Pancreas (tissue), 10 donors: ENCODE measurements at regions not wholly inside any gene's neighbourhood (a gene's known extent, or its start where the extent isn't known, plus 50 kb on each side); places are given as distances from the start of the nearest gene placed in this dataset.
"Not testable (repeated sequence)": the region's sequence is repeated elsewhere in the genome, so short reads cannot be mapped to it uniquely, and the experiment has no call there.

Experiments
- ATAC-seq, 4 donors: fragments of 200-7000 bp; cut with Tn5 transposase; one replicate each; pipeline versions ENCODE4 v1.8.0 to v1.9.1; 2020; ENCODE audit warnings: mild to moderate bottlenecking in 4 of 4, moderate library complexity in 4 of 4
- DNase-seq, 6 donors: peaks; one replicate each; pipeline ENCODE4 v3.0.0-alpha.2; 2020
- FAIRE-seq: peaks from 2 replicates; lab custom pipeline; 2012; peaks lifted over from hg19 to GRCh38; lab: Jason Lieb, UNC
- H3K27ac ChIP-seq, 4 donors: fragments of 200-600 bp; sonication (generic); 1 replicate in 3 of 4; 2 replicates in 1 of 4; pipeline versions ENCODE4 v1.5.0 to v1.8.0; 2020
- H3K27me3 ChIP-seq, 4 donors: fragments of 200-600 bp; one replicate each; pipeline ENCODE4 v1.8.0; 2021
- H3K36me3 ChIP-seq, 3 donors: fragments of 200-600 bp; sonication (generic) in 1 of 3; one replicate each; pipeline versions ENCODE4 v1.5.0 to v1.8.0; 2020 to 2021
- H3K4me1 ChIP-seq, 3 donors: fragments of 200-600 bp; one replicate each; pipeline ENCODE4 v1.8.0; 2021
- H3K4me3 ChIP-seq, 4 donors: fragments of 200-600 bp; sonication (generic) in 2 of 4; one replicate each; pipeline versions ENCODE4 v1.5.0 to v1.8.0; 2020 to 2021
- H3K9me3 ChIP-seq, 4 donors: fragments of 200-600 bp; one replicate each; pipeline ENCODE4 v1.8.0; 2021
- WGBS, 2 donors: extraction: QIAGEN DNeasy Blood & Tissue Kit; methylation state at CpG; one replicate each; pipeline ENCODE4 v1.1.7; 2013; 5-methylcytosine and 5-hydroxymethylcytosine counted together
- intact Hi-C, 3 donors: fragments of 100-400 bp; cut with DNase I; formaldehyde crosslinking; loops; one replicate each; pipeline versions ENCODE4 v1.11.1 to v1.14.2; 2022
- TF ChIP-seq, protein P1 (sequence below), 4 donors: fragments of 200-600 bp; sonication (generic) in 3 of 4; IDR thresholded peaks; one replicate each; pipeline versions ENCODE4 v1.5.0 to v1.8.0; 2021; ENCODE audit warnings: antibody characterized with exemption in 4 of 4
- donor health status: healthy with polysubstance abuse.
- donor health status: DM: no; HTN: no; CAD: no; lungs with moderate emphysema.
- donor health status: DM: no; HTN: no; CAD: no.
- donor health status: control.
- donor health status: control.
- donor health status: Bipolar disorder and iron deficiency.
- donor health status: DM: yes; HTN: yes; CAD: no.
- donor health status: DM: no; HTN: no; CAD: no.
- donor health status: DM: no; HTN: no; CAD: no.
- donor health status: DM: yes; HTN: yes; CAD: no.

DNA sequence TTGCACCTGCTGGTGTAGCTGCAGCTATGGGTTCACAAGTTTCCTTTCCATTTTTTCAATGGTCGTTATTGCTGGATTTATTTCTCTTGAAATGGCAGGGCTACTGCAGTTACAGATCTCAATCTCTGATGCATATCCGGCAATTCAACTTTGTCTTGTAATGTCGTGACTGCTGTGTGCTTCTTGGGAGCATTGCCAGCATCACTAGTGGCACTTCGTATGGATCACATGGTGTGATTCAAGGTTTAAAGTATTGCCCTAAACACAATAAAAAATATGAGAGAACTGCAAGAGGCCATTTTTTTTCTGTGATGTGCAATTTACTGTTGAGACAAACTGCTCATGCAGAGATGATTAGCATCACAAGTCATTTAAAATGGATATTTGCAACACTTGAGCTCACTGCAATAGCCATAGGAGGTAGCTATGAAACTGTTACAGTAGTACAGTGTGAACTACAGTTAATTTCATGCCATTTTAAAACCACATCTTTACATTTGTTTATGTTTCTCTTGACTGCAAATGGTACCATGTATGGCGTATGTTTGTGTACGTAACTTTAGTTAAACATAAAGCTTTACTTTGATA is 217.4 kb upstream of the PDE3A start:
- no peaks in the 10 kb centered on the region for H3K4me1 ChIP-seq
- intact Hi-C loops, result no loop called here
- no peak overlapping the region for H3K4me3 ChIP-seq
- H3K9me3 ChIP-seq, result no peaks in the 10 kb centered on the region
- ATAC-seq, result no peak
- H3K27ac ChIP-seq, result no peak overlapping the region
- DNase-seq, result no peak
- WGBS, 2 donors, result 76 to 82% methylated on average over 6 of the region's 6 CpGs
- no peaks in the 10 kb centered on the region for H3K36me3 ChIP-seq
- FAIRE-seq, result no peak
- TF ChIP-seq, protein P1, sequence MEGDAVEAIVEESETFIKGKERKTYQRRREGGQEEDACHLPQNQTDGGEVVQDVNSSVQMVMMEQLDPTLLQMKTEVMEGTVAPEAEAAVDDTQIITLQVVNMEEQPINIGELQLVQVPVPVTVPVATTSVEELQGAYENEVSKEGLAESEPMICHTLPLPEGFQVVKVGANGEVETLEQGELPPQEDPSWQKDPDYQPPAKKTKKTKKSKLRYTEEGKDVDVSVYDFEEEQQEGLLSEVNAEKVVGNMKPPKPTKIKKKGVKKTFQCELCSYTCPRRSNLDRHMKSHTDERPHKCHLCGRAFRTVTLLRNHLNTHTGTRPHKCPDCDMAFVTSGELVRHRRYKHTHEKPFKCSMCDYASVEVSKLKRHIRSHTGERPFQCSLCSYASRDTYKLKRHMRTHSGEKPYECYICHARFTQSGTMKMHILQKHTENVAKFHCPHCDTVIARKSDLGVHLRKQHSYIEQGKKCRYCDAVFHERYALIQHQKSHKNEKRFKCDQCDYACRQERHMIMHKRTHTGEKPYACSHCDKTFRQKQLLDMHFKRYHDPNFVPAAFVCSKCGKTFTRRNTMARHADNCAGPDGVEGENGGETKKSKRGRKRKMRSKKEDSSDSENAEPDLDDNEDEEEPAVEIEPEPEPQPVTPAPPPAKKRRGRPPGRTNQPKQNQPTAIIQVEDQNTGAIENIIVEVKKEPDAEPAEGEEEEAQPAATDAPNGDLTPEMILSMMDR (IDR thresholded peaks at IDR 0.05), result no peak
- no peaks in the 10 kb centered on the region for H3K27me3 ChIP-seq

DNA sequence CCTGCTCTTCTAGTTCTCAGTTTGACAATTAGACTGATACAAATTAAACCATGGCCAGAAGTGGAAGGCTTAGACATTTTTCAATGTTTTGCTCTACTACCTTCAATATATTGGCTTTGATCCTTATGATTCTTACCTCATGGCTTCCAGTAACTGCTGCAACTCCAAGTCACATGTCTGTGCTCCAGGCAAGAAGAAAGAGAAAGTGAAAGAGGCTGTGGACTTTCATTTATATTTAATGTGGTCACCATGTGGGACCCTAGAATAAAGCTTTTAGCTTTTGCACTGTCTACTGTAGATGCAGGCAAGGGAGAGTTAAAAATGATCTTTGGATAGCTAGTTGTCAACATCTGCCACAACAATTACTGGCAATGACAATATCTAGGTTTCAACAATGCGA is 214.3 kb upstream of the PDE3A start:
- FAIRE-seq (no peak), DNase-seq (no peak), ATAC-seq (peak in 2 of 4 donors; percentile 52)
- TF ChIP-seq, protein P1 (IDR thresholded peaks at IDR 0.05), result no peak
- H3K27me3 ChIP-seq, result no peaks in the 10 kb centered on the region
- no peaks in the 10 kb centered on the region for H3K4me1 ChIP-seq
- intact Hi-C loops, result no loop called here
- H3K27ac ChIP-seq, result no peak overlapping the region
- 70 to 84% methylated on average over 1 of the region's 1 CpG for WGBS, 2 donors
- H3K4me3 ChIP-seq, result no peak overlapping the region
- no peaks in the 10 kb centered on the region for H3K9me3 ChIP-seq
- no peaks in the 10 kb centered on the region for H3K36me3 ChIP-seq

DNA sequence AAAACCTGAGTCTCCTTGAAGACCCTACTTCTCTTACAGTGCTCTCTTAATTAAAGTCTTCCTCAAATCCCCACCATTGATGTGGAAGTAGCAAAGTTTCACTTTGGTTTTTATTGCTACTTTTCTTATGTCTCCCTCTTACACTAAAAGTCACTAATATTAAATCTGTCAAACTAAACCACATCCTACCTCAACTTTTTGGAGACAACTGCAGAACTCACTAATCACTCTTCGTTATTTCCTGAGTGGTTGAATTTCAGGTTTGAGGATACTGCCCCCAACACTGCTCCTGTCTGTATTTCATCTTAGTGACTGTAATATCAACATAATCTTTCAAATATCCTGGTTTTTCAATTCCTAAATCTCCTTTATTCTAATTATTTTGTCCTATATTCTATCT is 213.0 kb upstream of the PDE3A start:
- TF ChIP-seq, protein P1 (IDR thresholded peaks at IDR 0.05), result no peak
- FAIRE-seq (no peak), ATAC-seq (no peak), DNase-seq (no peak)
- 67 to 70% methylated on average over 1 of the region's 1 CpG for WGBS, 2 donors
- H3K27ac ChIP-seq, result no peak overlapping the region
- intact Hi-C loops, result no loop called here
- H3K9me3 ChIP-seq, result no peaks in the 10 kb centered on the region
- no peaks in the 10 kb centered on the region for H3K27me3 ChIP-seq
- H3K36me3 ChIP-seq, result no peaks in the 10 kb centered on the region
- H3K4me1 ChIP-seq, result no peaks in the 10 kb centered on the region
- no peak overlapping the region for H3K4me3 ChIP-seq

DNA sequence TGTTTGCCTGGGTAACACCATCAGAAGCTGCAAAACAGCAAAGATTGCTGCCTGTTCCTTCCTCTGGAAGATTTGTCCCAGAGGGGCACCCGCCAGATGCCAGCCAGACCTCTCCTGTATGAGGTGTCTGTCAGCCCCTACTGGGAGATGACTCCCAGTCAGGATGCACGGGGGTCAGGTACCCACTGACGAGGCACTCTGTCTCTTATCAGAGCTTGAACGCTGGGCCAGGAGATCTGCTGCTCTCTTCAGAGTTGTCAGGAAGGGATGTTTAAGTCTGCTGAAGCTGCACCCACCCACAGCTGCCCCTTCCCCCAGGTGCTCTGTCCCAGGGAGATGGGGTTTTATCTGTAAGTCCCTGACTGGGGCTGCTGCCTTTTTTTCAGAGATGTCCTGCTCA is 207.4 kb upstream of the PDE3A start:
- intact Hi-C loops, H3K36me3 ChIP-seq, ATAC-seq, FAIRE-seq, H3K27me3 ChIP-seq, H3K27ac ChIP-seq, H3K4me1 ChIP-seq, H3K4me3 ChIP-seq, H3K9me3 ChIP-seq: not testable (repeated sequence)
- 57 to 83% methylated on average over 4 of the region's 4 CpGs for WGBS, 2 donors
- peak in 1 of 6 donors; percentile 30 for DNase-seq

DNA sequence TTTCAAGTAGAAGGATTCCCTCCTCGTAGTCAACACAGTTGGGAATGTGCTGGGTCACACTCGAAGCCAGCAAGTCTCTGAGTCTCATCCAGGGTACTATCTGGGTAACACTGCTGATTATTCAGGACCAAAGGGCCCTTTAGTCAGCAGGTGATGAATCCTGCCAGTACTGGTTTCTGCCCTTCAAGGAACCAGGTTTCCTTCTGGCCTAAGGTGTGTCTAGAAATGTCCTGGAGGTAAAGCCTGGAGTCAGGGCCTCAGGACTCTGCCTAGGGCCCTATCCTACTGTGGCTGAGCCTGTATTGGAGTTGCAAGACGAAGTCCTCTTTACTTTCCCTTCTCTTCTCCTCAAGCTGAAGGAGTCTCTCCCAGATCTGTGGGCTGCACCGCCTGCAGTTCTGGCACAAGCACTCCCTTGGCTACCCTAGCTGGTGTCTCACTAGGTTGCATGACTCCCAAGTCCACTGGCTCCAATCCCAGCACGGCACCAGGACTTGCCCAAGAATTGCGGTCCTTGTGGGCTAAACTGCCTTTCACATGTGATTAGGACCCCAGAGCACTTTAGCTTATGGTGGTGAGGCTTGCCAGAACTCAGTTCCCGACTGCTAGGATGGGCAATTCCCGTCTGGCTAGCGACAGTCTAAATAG is 193.7 kb upstream of the PDE3A start:
- TF ChIP-seq, protein P1 (IDR thresholded peaks at IDR 0.05), result no peak
- Histone ChIP-seq H3K4me3 (no peak overlapping the region), H3K4me1 (peaks cover 0 to 11% (median 0%) of the 10 kb centered on the region in 3 donors), H3K9me3 (no peaks in the 10 kb centered on the region), H3K27me3 (peaks cover 0 to 28% (median 2%) of the 10 kb centered on the region in 4 donors), H3K36me3 (no peaks in the 10 kb centered on the region), H3K27ac (no peak overlapping the region)
- ATAC-seq (no peak), DNase-seq (peak in 1 of 6 donors; percentile 30), FAIRE-seq (no peak)
- WGBS, 2 donors, result 84 to 95% methylated on average over 9 of the region's 9 CpGs
- intact Hi-C loops, result no loop called here
